ENCODE measurements at regions not wholly inside any gene's neighbourhood (a gene's known extent, or its start where the extent isn't known, plus 50 kb on each side); places are given as distances from the start of the nearest gene placed in this dataset.

DNA sequence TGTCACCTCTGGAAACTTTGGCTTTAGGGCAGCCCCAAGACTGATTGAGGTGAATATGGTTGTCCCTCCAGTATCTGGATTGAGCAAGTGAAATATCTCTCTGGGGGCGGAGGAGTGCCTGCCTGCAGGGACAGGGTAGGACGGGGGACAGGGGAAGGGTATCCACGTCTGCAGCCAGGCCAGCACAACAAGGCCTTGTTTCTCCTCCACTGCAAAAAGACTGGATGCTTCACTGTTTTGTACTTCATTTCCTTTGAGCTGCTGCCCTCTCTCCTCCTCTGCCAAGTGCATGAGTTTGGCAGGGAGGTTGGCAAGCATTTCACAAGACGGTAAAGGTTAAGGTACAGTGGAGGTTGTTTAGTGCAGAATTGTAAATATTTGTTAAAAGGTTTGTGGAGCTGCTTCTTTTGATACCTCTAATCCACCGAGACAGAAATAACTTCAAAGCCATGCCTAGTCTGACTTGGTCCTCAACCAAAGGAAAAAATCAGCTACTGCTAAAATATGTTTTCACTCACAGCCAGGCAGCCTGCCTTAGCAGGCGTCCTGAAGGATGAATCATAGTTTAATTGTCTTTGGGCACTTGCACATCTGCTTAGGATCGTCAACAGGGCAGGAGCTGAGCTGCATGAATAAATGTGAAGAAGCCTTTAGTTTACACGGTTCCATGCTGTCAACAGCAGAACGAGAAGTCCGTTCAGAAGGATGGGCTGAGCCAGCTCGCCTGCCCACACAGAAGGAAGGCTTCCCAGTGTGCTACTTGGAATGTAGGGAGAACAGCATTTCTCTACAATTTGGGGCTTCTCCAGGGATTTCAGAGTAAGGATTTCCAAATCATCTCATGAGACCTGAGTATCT is 269.7 kb downstream of the TTC6 start (continued):
- TF ChIP-seq ZNF564 (CRISPR knock-in tag; IDR thresholded peaks at IDR 0.05) = peak; percentile 94
- TF ChIP-seq ZSCAN25 (CRISPR knock-in tag; IDR thresholded peaks at IDR 0.05) = peak; percentile 93
- TF ChIP-seq AHR (CRISPR knock-in tag; IDR thresholded peaks at IDR 0.05) = peak; percentile 42; the same call in 1 of the 2 replicates
- peak; percentile 90 for TF ChIP-seq ZNF788 (CRISPR knock-in tag; IDR thresholded peaks at IDR 0.05; ENCODE audit: borderline replicate concordance)
- no peak for TF ChIP-seq HNRNPH1 (optimal IDR thresholded peaks at IDR 0.05; ENCODE audit: low read depth, low read length)
- TF ChIP-seq ZNF776 (CRISPR knock-in tag; IDR thresholded peaks at IDR 0.05) = no peak; the same call in 1 of the 2 replicates
- peak; percentile 97 for TF ChIP-seq SOX5 (CRISPR knock-in tag; IDR thresholded peaks at IDR 0.05; ENCODE audit: borderline replicate concordance)
- TF ChIP-seq NRL (CRISPR knock-in tag; IDR thresholded peaks at IDR 0.05; ENCODE audit: borderline replicate concordance) = no peak; the same call in 1 of the 2 replicates
- peak; percentile 97 for TF ChIP-seq ELF3 (CRISPR knock-in tag; IDR thresholded peaks at IDR 0.05)
- TF ChIP-seq KLF13 (CRISPR knock-in tag; IDR thresholded peaks at IDR 0.05) = no peak
- peak; percentile 99 for TF ChIP-seq MTA1 (CRISPR knock-in tag; IDR thresholded peaks at IDR 0.05; ENCODE audit: borderline replicate concordance)
- TF ChIP-seq ZNF879 (CRISPR knock-in tag; IDR thresholded peaks at IDR 0.05) = no peak; the same call in 1 of the 2 replicates
- TF ChIP-seq NBN (conservative IDR thresholded peaks at IDR 0.05) = no peak
- TF ChIP-seq PITX1 (CRISPR knock-in tag; IDR thresholded peaks at IDR 0.05) = peak; percentile 100
- 0 out of 2 replicates have a peak, but pooled peaks have one; percentile 32 for TF ChIP-seq SMARCE1 (IDR thresholded peaks at IDR 0.05; ENCODE audit: borderline replicate concordance)
- TF ChIP-seq, protein P1, sequence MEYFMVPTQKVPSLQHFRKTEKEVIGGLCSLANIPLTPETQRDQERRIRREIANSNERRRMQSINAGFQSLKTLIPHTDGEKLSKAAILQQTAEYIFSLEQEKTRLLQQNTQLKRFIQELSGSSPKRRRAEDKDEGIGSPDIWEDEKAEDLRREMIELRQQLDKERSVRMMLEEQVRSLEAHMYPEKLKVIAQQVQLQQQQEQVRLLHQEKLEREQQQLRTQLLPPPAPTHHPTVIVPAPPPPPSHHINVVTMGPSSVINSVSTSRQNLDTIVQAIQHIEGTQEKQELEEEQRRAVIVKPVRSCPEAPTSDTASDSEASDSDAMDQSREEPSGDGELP (IDR thresholded peaks at IDR 0.05; ENCODE audit: borderline replicate concordance, low read depth) = peak; percentile 77
- TF ChIP-seq ZNF660 (CRISPR knock-in tag; IDR thresholded peaks at IDR 0.05; ENCODE audit: borderline replicate concordance, low read depth) = no peak
- no peak for TF ChIP-seq NFE2L1 (CRISPR knock-in tag; IDR thresholded peaks at IDR 0.05; ENCODE audit: borderline replicate concordance)
- TF ChIP-seq KDM5B (CRISPR knock-in tag; IDR thresholded peaks at IDR 0.05; ENCODE audit: borderline replicate concordance) = peak; percentile 61; the same call in 1 of the 2 replicates
- peak; percentile 78 for TF ChIP-seq ZNF33B (CRISPR knock-in tag; IDR thresholded peaks at IDR 0.05)
- TF ChIP-seq ESRRA (CRISPR knock-in tag; IDR thresholded peaks at IDR 0.05; ENCODE audit: low read depth) = peak; percentile 76; the same call in 1 of the 2 replicates
- peak; percentile 93; the same call in 1 of the 2 replicates for TF ChIP-seq ZNF552 (CRISPR knock-in tag; IDR thresholded peaks at IDR 0.05; ENCODE audit: borderline replicate concordance)
- TF ChIP-seq ZNF576 (CRISPR knock-in tag; IDR thresholded peaks at IDR 0.05) = no peak
- peak; percentile 100 for TF ChIP-seq CBX5 (CRISPR knock-in tag; IDR thresholded peaks at IDR 0.05; ENCODE audit: borderline replicate concordance)
- peak; percentile 42; the same call in 1 of the 2 replicates for TF ChIP-seq TAF1 (CRISPR knock-in tag; IDR thresholded peaks at IDR 0.05)
- no peak for TF ChIP-seq MXD1 (CRISPR knock-in tag; IDR thresholded peaks at IDR 0.05)
- peak; percentile 99 for TF ChIP-seq TBX2 (CRISPR knock-in tag; IDR thresholded peaks at IDR 0.05; ENCODE audit: borderline replicate concordance)
